NCI-H1694 (cell line): ENCODE measurements at regions not wholly inside any gene's neighbourhood (a gene's known extent, or its start where the extent isn't known, plus 50 kb on each side); places are given as distances from the start of the nearest gene placed in this dataset.
A peak's percentile ranks its signal among the peaks of the same experiment; 100 is the strongest.
"Not testable (repeated sequence)": the region's sequence is repeated elsewhere in the genome, so short reads cannot be mapped to it uniquely, and the experiment has no call there.

ENCODE experiments used
- DNase-seq: peaks from one replicate; lab custom pipeline; 2025; lab: John Stamatoyannopoulos, UW

DNA sequence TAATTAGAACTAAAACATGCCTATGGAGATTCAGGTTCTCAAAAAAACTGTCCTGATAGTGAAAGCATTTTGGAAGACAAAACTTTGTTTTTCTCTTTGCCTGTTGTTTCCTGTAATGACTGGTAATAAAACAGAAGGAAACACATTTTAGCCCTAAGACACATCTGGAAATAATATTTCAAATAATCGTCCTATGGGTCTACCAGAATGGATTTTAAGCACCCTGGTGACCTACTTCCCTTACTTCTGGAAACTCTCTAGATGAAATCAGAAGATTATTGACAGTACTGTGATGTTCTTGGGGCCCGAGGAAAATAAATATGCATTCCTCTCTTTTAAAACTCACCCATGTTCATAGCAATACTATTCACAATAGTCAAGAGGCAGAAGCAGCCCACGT, 110.1 kb upstream of the TLE4 start:
- DNase-seq, result no peak

DNA sequence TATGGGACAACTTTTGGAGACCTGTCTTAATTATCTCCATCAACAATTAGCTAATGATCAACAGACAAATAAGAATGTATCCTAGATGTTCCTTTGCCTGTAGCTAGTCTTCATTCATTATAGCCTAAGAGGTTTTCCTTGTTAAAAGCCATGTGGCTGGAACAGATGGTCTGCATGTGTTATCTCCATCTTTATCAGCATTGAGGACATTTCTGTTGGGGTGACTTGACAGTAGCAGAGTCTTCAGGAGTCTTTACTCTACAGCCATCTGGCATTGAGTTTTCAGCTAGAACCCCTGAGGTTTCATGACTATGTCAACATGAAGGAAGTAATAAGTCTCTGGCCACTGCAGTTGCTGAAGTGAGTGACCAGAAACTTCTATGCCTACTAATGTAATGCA, 106.6 kb upstream of the TLE4 start:
- no peak for DNase-seq

DNA sequence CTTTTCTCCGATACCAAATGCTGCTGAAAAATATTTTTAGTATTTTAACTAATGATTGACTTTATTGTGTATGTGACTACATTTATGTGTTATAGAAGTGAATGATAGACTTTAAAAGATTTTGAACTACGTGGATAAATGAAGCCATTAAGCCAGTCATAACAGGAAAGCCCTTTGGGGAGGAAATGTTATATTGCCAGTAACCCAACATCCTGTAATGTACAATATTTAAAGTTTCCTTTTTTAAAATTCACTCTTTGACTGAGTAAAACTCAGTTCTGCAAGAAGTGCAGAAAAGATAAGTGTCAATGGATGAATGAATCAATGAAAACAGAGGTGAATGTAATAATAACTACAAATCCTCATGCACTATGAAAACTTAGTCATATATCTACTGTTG, 102.6 kb upstream of the TLE4 start:
- DNase-seq, result no peak

DNA sequence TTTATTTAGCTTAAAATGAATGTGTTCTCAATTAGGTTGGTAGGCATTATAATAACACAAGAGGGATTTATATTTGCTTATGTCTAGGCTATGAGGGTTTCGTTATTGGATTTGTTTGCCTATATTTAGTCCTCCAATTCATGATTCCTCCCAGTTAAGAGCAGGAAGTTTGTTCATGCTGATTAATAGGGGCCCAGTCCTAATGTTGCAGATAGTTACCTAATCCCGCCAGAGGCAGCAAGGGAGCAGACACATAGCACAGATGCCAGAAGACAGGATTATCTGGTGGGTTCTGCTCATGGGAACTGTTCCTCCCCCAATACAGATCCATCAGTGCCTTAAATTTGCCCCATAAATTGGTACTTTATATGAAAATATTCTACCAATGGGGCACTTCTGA, 100.8 kb upstream of the TLE4 start:
- no peak for DNase-seq

DNA sequence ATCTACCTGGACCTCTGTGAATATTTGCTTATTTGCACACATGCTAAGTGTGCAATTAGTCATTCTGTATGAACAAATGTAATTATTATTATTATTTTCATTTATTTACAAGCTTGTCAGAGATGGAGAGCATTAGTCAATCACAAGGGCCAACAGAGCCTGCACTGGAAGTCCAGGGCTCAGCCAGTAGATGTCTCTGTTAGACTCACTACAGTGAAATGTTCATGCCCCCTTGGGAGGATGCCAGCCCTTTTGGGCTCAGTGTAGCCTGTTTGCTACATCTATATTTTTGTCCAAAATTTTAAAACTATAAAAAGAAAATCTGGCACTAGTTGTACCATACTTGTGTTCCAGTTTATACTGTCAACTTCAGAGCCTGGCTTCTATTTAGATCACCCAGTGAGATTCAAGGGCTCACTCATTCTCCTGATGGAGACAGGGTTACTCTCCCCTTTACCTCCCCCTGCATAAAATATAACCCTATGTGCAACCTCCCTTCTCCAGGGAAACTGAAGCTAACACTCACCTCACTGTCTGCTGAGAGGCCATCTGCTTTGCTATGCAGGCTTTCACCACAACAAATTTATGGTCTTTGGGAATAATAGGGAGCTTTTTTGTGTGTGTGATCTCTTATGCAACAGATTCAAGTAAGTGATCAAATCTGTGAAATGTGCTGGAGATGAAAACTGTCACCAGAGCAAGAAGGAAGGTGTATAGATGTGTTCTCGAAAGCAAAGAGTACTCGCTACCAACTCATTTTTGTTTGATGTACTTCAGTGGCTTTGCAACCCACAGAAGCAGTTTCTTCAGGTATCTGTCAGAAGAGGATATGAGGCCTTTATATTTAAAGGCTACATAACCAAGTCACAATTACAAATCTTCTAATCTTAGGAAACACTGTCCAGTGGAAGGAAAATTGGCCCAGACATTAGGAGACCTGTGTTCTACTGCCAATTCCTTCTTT, 99.9 kb upstream of the TLE4 start:
- DNase-seq, result peak; percentile 27

DNA sequence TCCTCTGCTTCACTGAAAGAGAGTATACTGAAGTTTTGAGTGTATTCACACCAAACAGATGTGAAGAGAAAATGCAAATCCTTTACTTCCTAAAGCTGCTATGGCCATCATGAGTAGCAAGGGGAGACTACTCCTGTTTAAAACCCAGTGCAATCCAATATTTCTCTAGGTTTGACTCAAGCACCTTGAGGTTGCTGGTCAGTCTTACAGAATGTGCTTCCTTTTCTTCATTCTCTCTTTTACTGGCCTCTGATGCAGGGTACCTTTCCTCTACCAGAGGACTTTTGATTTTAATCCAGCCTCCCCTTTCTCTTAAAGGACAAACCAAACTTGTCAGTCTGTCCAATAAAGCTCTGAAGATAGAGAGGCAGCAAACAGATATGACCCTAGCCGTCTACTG, 98.1 kb upstream of the TLE4 start:
- no peak for DNase-seq

DNA sequence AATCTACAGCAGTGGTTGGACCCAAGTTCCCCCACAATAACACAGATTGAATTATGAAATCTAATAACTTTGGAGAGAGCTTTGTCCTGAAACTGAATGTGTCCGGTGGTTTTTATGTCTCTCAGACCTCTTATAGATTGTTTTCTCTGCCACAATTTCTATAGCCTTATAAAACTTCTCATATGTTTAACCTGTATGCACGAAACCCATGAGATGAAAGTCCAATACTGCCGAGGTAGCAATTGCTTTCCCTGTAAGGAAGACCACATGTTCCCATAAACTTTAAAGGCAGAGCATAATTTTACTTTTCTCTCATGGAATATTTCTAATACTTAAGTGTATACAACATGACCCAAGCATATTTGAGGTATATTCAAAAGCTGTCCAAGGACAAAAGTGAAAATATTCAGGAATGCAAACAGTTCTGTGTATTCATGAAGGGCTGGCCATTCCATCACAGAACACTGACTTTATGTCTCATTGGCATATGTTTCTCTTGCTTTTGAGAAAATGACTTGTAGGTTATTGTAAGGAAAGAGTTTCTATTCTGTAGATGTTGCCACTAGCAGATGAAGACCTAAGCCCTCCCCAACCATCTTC, 94.4 kb upstream of the TLE4 start:
- DNase-seq, result no peak

DNA sequence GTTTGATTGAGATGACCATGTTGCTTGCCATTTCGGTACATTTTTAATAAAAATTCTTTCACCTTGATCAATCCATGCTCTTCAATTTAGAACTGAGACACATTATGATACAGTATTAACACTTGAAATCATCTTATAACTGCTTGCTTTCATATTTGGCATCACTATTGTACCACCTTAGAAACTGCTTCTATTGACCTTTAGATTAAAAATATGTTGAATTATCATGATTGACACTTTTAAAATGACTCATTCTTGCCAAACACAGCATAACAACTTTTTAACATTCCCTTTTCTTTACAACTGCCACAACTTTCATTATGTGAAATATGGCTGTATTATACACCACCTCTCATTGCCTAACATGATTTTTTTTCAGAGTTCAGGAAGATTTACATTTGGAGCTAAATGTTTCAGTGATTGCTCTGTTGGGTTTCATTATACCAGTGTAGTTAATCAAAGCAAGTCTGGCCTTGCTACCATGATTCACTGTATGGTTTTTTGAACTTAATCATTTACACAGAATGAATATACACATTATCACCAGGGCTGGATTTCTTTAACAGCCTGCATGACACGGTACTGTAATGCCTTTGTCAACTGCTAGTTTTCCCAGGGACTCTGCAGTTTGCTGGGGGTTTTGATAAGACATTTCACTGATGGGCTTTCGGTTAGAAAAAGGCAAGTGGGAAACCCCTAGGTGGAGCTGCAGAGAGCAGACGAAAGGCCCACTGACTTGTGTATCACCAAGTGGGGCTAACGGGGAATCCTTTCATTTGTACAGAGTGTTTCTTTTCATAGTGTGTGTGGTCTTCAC, 93.6 kb upstream of the TLE4 start:
- no peak for DNase-seq

DNA sequence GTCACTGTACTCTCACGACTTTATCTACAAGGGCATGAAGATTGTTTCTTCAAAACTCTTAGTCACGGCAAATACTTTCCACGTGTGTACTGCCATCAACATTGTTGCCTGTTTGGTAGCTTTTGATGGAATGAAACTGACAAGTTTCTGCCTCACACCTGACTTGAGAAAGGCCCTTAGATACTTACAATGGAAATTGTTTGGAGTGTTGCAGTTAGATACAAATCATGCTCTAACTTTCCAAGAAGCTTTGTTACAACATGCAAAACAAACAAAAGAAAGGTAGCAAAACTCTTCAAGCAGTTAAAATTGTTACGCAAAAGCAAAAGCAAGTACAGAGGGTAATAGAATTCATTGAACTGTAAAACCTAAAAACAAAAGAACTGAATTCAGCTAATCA, 91.1 kb upstream of the TLE4 start:
- DNase-seq, result no peak

DNA sequence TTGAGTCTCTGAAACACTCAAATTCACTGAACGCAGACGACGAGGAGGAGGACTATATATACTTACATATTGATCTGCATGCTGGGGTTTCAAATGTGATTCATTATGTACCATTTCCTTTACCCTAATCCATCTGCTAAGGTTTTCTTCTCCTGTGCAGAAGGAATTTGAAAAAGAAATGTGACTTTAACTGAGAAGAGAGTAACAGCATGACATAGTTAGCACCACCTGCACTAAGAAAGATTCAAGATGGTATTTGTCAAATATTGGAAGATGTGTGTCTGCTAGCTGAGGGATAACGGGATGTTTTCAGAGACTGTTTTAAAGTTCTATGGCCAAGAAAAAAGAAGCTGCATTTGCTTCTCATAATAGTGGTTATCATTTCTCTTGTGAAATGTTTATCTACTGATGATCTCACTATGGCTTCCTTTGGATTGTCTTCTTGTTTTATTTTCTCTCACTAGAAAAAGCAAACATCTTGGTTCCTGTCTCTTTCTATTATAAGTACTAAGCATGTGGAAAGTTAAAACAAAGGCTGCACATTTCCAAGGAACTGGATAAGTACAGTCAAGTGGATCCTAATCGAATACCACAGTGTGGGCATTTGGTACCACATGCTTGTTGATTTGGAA, 89.8 kb upstream of the TLE4 start:
- no peak for DNase-seq

DNA sequence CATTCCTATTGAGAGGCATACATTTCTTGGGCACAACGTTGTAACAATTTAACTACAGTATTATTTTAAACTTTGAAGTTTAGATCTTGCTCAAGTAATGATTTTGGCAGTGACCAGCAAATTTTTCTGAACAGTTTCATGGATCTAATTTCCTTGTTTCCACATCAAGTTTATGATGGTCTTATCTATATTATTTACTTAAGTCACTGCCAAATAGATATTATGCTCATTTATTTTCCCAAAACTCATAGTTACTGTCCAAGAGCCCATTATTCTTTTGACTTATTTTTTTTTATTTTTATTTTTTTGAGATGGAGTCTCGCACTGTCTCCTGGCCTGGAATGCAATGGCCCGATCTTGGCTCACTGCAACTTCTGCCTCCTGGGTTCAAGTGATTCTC, 86.5 kb upstream of the TLE4 start:
- DNase-seq, result no peak

DNA sequence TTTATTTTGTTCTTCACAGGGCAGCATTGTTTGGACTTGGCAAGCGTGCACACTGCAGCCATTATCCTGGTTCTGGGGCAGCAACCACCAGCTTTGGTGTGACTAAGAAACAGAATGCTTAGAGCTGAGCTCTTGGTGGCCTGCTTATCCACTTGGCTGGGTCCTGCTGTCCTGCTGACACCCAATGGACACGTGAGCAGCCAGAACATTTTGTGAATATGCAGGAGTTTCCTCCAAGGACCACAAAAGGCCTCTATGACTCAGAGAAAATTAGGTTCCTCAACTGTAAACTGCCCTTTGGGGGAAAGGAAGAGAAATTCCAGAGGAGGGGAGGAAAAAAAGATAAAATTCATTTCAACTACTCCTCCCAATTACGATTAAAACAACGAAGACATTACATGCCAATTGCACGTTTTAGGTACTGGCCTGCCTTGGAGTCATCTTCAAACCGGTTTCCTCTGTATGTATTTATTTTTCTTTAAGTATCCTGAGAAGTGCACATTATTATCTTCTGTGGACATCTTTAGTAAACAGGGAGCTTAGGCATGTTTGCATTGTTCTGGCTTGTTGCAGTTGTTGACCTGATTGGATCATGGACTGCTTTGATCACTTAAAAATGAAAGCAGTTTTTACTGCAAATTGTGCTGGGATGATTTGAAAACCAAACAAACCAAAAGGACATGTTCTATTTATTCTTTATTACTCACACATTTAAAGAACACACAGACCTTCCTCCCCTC, 82.3 kb upstream of the TLE4 start:
- DNase-seq, result no peak

DNA sequence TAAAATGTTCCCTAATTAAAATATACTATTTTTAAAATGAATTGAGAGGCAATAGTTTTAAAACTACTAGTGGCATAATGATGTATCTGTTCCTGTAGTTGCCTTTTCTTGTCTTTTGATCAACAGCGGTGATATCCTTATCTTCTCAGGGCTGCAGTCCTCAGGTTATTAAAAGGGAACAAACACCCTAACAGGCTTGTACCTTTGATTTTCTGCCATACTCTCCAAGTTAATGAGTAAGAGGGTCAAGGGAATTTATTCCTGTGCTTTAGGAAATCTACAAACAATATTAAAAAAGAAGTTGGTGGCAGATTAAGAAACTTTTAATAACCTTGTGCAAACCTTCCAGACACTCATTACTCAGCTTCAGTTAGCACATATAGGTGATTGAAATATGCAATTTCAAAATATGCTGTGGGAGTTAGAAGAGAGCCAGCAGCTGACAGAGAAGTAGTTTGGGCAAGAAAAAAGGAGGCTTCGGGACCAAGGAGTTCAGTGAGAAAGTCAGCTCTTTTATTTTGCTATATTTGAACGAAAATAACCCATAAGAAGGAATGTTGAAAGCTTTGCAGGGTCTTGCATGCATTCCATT, 81.0 kb upstream of the TLE4 start:
- DNase-seq, result no peak

DNA sequence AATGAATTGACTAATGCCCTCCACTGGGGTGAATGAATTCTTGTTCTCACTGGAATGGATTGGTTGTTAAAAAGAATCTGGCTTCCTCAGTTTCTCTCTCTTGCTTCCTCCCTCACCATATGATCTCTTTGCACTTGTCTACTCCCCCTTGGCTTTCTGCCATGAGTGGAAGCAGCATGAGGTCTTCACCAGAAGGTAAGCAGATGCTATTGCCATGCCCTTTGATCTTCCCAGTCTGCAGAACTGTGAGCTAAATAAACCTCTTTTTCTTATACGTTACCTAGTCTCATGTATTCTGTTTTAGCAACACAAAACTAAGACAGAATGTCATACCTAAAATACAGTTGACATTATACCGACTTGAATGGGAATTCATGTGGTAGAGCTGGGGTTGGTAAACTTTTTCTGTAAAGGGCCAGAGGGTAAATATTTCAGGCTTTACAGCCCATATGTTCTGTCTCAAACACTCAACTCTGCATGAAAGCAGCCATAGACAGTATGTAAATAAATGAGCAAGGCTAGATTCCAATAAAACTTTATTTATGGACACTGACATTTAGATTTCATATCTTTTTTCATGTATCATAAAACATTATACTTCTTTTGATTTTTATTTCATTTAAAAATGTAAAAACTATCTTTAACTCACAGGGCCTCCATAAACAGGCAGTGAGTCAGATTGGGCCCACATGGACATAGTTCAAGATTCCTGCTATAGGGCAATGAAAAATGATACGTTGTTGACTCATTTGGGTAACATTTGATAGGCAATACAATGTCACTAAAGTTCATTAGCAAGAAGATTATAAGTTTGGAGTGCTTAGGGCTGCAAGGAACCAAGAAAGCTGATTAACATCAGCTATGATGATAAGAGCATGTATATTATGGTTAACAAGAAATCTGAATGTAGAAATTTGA, 79.4 kb upstream of the TLE4 start:
- no peak for DNase-seq

DNA sequence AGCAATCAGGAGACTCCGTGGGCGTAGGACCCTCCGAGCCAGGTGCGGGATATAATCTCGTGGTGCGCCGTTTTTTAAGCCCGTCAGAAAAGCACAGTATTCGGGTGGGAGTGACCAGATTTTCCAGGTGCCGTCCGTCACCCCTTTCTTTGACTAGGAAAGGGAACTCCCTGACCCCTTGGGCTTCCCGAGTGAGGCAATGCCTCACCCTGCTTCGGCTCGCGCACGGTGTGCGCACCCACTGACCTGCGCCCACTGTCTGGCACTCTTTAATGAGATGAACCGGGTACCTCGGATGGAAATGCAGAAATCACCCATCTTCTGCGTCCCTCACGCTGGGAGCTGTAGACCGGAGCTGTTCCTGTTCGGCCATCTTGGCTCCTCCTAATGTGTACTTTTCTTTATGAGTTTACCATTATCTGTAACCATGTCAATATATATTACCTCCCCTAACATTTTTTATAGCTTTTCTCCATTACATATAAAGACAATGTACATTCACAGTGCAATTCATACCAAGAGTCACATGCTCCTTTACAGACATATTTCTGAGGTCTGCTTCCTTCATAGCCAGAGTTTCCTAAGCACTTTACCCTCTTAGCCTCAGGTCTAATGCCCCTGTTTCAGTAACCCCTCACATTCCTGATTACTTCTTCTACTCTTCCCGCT, 71.4 kb upstream of the TLE4 start:
- not testable (repeated sequence) for DNase-seq

DNA sequence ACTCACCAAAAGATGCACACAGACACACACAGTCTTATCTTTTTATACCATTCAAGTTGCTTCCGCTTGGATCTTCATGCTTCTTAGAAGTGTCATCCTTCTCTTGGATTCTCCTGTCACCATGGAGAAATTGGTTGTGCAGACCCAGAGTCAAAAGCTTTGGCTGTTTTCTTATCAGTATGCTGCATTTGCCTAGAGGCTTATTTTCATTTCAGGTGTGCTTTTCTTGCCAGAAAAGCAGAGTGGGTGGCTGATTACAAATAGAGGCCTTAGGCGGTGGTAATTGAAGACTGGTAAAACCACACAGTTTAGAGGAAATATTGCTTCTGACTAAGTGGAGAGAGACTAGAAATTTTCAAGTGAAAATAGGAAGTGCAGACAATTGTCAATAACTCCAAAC, 70.2 kb upstream of the TLE4 start:
- no peak for DNase-seq

DNA sequence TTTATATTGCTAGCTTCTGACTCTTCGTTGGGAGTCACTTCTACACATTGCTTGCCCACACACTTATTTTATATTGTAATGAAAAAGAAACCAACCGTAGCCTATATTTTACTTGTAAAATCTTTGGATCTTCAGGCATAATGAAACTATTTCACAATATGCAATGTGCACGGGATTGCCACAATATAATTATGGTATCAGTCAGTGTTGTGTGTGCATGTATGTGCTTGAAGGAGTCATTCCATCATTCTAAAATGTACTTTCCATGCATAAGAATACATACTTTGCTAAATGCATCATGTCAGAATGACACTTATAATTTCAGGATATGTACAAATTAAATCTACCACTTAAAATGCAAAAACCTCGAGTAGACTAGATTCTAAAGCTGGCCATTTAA, 64.0 kb upstream of the TLE4 start:
- DNase-seq, result no peak

DNA sequence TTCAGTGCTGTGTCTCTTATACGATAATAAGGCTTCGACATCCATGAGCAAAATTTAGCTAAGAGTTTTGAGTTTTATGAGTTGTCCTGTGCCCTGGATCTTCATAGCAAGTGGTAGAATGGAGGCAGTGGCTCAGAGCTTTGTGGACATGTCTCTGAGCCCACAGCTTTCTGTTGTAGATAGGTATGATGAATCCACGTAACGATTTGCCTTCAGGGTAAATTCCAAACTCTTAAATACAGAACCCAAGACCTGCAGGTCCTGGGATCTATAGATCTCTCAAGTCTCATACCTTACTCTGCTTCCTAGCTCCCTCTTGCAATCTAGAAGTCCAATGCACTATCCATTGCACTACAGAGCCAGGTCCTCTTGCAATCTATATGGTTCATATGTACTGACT, 59.5 kb upstream of the TLE4 start:
- DNase-seq, result no peak
